ENCODE measurements at regions not wholly inside any gene's neighbourhood (a gene's known extent, or its start where the extent isn't known, plus 50 kb on each side); places are given as distances from the start of the nearest gene placed in this dataset.

DNA sequence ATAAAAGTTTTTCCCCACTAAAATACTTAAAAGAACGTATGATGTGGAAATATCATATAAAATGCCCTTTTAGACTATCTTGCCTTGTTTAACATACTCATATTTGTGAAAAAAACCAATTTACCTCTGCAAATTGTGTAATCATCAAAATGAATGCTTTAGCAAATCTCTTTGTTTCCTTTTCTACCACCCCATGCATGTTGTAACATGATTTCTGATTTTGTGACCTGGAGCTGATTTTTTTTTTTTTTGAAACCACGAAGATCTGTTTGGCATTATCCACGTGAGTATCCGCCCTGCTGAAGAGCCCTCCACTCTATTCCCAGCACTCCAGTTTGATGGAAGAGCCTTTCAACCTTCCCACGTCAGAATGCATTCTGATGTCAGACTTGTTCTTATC, 245.8 kb upstream of the NBEA start:
- TF ChIP-seq SMC3 (IDR thresholded peaks at IDR 0.05; ENCODE audit: low read depth, low read length): no peak
- TF ChIP-seq, protein P1, sequence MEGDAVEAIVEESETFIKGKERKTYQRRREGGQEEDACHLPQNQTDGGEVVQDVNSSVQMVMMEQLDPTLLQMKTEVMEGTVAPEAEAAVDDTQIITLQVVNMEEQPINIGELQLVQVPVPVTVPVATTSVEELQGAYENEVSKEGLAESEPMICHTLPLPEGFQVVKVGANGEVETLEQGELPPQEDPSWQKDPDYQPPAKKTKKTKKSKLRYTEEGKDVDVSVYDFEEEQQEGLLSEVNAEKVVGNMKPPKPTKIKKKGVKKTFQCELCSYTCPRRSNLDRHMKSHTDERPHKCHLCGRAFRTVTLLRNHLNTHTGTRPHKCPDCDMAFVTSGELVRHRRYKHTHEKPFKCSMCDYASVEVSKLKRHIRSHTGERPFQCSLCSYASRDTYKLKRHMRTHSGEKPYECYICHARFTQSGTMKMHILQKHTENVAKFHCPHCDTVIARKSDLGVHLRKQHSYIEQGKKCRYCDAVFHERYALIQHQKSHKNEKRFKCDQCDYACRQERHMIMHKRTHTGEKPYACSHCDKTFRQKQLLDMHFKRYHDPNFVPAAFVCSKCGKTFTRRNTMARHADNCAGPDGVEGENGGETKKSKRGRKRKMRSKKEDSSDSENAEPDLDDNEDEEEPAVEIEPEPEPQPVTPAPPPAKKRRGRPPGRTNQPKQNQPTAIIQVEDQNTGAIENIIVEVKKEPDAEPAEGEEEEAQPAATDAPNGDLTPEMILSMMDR (conservative IDR thresholded peaks at IDR 0.05; ENCODE audit: low read depth, low read length): no peak
- TF ChIP-seq, protein P2, sequence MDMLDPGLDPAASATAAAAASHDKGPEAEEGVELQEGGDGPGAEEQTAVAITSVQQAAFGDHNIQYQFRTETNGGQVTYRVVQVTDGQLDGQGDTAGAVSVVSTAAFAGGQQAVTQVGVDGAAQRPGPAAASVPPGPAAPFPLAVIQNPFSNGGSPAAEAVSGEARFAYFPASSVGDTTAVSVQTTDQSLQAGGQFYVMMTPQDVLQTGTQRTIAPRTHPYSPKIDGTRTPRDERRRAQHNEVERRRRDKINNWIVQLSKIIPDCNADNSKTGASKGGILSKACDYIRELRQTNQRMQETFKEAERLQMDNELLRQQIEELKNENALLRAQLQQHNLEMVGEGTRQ (IDR thresholded peaks at IDR 0.05; ENCODE audit: low read depth, low read length): no peak
- TF ChIP-seq, protein P3, sequence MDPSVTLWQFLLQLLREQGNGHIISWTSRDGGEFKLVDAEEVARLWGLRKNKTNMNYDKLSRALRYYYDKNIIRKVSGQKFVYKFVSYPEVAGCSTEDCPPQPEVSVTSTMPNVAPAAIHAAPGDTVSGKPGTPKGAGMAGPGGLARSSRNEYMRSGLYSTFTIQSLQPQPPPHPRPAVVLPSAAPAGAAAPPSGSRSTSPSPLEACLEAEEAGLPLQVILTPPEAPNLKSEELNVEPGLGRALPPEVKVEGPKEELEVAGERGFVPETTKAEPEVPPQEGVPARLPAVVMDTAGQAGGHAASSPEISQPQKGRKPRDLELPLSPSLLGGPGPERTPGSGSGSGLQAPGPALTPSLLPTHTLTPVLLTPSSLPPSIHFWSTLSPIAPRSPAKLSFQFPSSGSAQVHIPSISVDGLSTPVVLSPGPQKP (IDR thresholded peaks at IDR 0.05; ENCODE audit: borderline replicate concordance, low read depth, low read length): no peak
- TF ChIP-seq CEBPB (IDR thresholded peaks at IDR 0.05; ENCODE audit: low read depth, low read length): no peak
- no peak for TF ChIP-seq FOS (IDR thresholded peaks at IDR 0.05; ENCODE audit: low read depth, low read length)
- TF ChIP-seq POLR2A (IDR thresholded peaks at IDR 0.05; ENCODE audit: low read depth, low read length): no peak
- no peak for TF ChIP-seq MAFK (IDR thresholded peaks at IDR 0.05; ENCODE audit: low read depth, low read length)
- TF ChIP-seq MXI1 (IDR thresholded peaks at IDR 0.05; ENCODE audit: borderline replicate concordance, low read depth, low read length): no peak
- no peak for TF ChIP-seq RAD21 (IDR thresholded peaks at IDR 0.05; ENCODE audit: low read length)
- no peak for TF ChIP-seq RCOR1 (IDR thresholded peaks at IDR 0.05; ENCODE audit: insufficient replicate concordance, low read length)
- TF ChIP-seq RFX5 (IDR thresholded peaks at IDR 0.05; ENCODE audit: low read depth, low read length): no peak
- TF ChIP-seq CHD1 (IDR thresholded peaks at IDR 0.05; ENCODE audit: low read depth, low read length): no peak
- no peak for TF ChIP-seq NFE2L2 (IDR thresholded peaks at IDR 0.05; ENCODE audit: low read depth, low read length)

Data from IMR-90 (cell line).